CD4-positive, CD25-positive, alpha-beta regulatory T cell (primary cell): ENCODE measurements at regions not wholly inside any gene's neighbourhood (a gene's known extent, or its start where the extent isn't known, plus 50 kb on each side); places are given as distances from the start of the nearest gene placed in this dataset.

Source experiments
- ATAC-seq, 2 donors: fragments of 150-1000 bp; cut with Tn5 transposase; one replicate each; pipeline ENCODE4 v1.10.0; 2021; ENCODE audit warnings: low read depth in 2 of 2, moderate number of reproducible peaks in 2 of 2, moderate library complexity in 1 of 2
- DNase-seq, 3 donors: peaks; one replicate each; pipeline versions ENCODE4 v3.0.0 to v3.0.0-alpha.2; 2012 to 2022; ENCODE audit warnings: mixed read lengths in 1 of 3
- H3K27ac ChIP-seq: one replicate; pipeline ENCODE4 v1.7.0; 2013; ENCODE audit warnings: mild to moderate bottlenecking, low read length; ENCODE audit not compliant: insufficient read depth, poor library complexity, severe bottlenecking
- H3K27me3 ChIP-seq: one replicate; pipeline ENCODE4 v1.7.0; 2013; ENCODE audit warnings: low read length; ENCODE audit not compliant: control insufficient read depth, insufficient read depth
- H3K36me3 ChIP-seq: one replicate; pipeline ENCODE4 v1.7.0; 2013; ENCODE audit warnings: mild to moderate bottlenecking, low read length, moderate library complexity; ENCODE audit not compliant: control insufficient read depth, insufficient read depth
- H3K4me1 ChIP-seq: 2 replicates; pipeline ENCODE4 v1.7.0; 2013; ENCODE audit warnings: mild to moderate bottlenecking, low read length; ENCODE audit not compliant: insufficient read depth, control insufficient read depth, poor library complexity, severe bottlenecking
- H3K4me3 ChIP-seq: one replicate; pipeline ENCODE4 v1.7.0; 2013; ENCODE audit warnings: low read depth, mild to moderate bottlenecking, low read length, moderate library complexity
- H3K9me3 ChIP-seq, 2 experiments: 1 replicate in 1 of 2; 2 replicates in 1 of 2; pipeline ENCODE4 v1.7.0; 2013; ENCODE audit warnings: low read length in 2 of 2, mild to moderate bottlenecking in 1 of 2, moderate library complexity in 1 of 2; ENCODE audit not compliant: control insufficient read depth in 2 of 2
- H3K27ac Mint-ChIP-seq, 3 donors: one replicate each; pipeline ENCODE4 v1.8.0; 2020 to 2022; ENCODE audit warnings: mild to moderate bottlenecking in 3 of 3, mixed read lengths in 3 of 3, moderate library complexity in 2 of 3
- H3K27me3 Mint-ChIP-seq: one replicate; pipeline ENCODE4 v1.8.0; 2022; ENCODE audit warnings: mild to moderate bottlenecking, mixed read lengths
- H3K36me3 Mint-ChIP-seq: one replicate; pipeline ENCODE4 v1.8.0; 2020; ENCODE audit warnings: mixed read lengths
- H3K4me1 Mint-ChIP-seq, 4 donors: one replicate each; pipeline ENCODE4 v1.8.0; 2020 to 2022; ENCODE audit warnings: mixed read lengths in 4 of 4, mild to moderate bottlenecking in 1 of 4
- H3K4me3 Mint-ChIP-seq, 4 donors: one replicate each; pipeline ENCODE4 v1.8.0; 2020 to 2022; ENCODE audit warnings: mild to moderate bottlenecking in 4 of 4, mixed read lengths in 4 of 4, moderate library complexity in 3 of 4
- H3K9me3 Mint-ChIP-seq, 7 donors: one replicate each; pipeline ENCODE4 v1.8.0; 2020 to 2022; ENCODE audit warnings: mixed read lengths in 7 of 7, mild to moderate bottlenecking in 3 of 7, moderate library complexity in 2 of 7

DNA sequence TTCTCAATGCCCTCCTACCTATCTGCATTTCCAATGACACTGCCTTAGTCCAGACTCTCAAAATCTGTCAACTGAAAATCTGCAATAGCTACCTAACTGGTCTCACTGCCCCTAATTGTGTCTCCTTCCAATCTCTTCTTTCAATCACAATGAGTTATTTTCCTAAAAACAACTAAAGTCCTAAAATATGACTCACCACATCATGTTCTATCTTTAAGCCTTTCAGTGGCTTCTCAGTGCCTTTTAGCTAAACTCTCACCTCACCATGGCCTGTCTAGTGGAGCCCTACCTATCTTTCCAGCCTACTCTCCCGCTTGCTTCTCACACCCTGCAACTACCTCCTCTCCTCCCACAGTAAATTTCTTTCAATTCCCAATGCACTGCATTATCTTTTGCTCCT is 220.9 kb upstream of the PKDCC start:
- Mint-ChIP-seq H3K36me3 (no peaks in the 10 kb centered on the region), H3K27me3 (peaks cover 22% of the 10 kb centered on the region), H3K27ac (no peak overlapping the region), H3K9me3 (peaks cover 0 to 4% (median 0%) of the 10 kb centered on the region in 7 donors), H3K4me3 (no peak overlapping the region), H3K4me1 (no peaks in the 10 kb centered on the region)
- Histone ChIP-seq H3K4me1 (no peaks in the 10 kb centered on the region), H3K27me3 (peaks cover 28% of the 10 kb centered on the region), H3K36me3 (no peaks in the 10 kb centered on the region), H3K27ac (no peak overlapping the region), H3K9me3 (no peaks in the 10 kb centered on the region), H3K4me3 (no peak overlapping the region)
- ATAC-seq: no peak
- DNase-seq: no peak

- no peak overlapping the region for H3K4me3 Mint-ChIP-seq
- no peak overlapping the region for H3K27ac Mint-ChIP-seq
- no peaks in the 10 kb centered on the region for H3K36me3 Mint-ChIP-seq
- no peaks in the 10 kb centered on the region for H3K9me3 ChIP-seq
- no peaks in the 10 kb centered on the region for H3K4me1 Mint-ChIP-seq
- no peak for DNase-seq
- H3K9me3 Mint-ChIP-seq: peaks cover 0 to 4% (median 0%) of the 10 kb centered on the region in 7 donors
- H3K27me3 ChIP-seq: peaks cover 25% of the 10 kb centered on the region
- H3K27ac ChIP-seq: no peak overlapping the region
- peaks cover 18% of the 10 kb centered on the region for H3K27me3 Mint-ChIP-seq
- H3K36me3 ChIP-seq: no peaks in the 10 kb centered on the region
- H3K4me1 ChIP-seq: no peaks in the 10 kb centered on the region
- H3K4me3 ChIP-seq: no peak overlapping the region
- no peak for ATAC-seq
These were observed 220.4 kb upstream of the PKDCC start for GRCh38 chr2:41827354-41827971.

GRCh38 chr2:41828052-41828643 is 219.7 kb upstream of the PKDCC start:
- H3K27ac ChIP-seq: no peak overlapping the region
- no peaks in the 10 kb centered on the region for H3K4me1 ChIP-seq
- no peak overlapping the region for H3K4me3 ChIP-seq
- H3K36me3 ChIP-seq: no peaks in the 10 kb centered on the region
- Mint-ChIP-seq H3K4me3 (no peak overlapping the region), H3K9me3 (peaks cover 0 to 6% (median 0%) of the 10 kb centered on the region in 7 donors), H3K27me3 (peaks cover 18% of the 10 kb centered on the region), H3K36me3 (no peaks in the 10 kb centered on the region), H3K4me1 (no peaks in the 10 kb centered on the region), H3K27ac (no peak overlapping the region)
- no peak for DNase-seq
- no peak for ATAC-seq
- no peaks in the 10 kb centered on the region for H3K9me3 ChIP-seq
- peaks cover 25% of the 10 kb centered on the region for H3K27me3 ChIP-seq

GRCh38 chr2:41829052-41829451 is 218.8 kb upstream of the PKDCC start:
- no peak for ATAC-seq
- no peak for DNase-seq
- Mint-ChIP-seq H3K4me1 (no peaks in the 10 kb centered on the region), H3K4me3 (no peak overlapping the region), H3K9me3 (peaks cover 0 to 2% (median 0%) of the 10 kb centered on the region in 7 donors), H3K36me3 (no peaks in the 10 kb centered on the region), H3K27me3 (peaks cover 10% of the 10 kb centered on the region), H3K27ac (no peak overlapping the region)
- Histone ChIP-seq H3K36me3 (no peaks in the 10 kb centered on the region), H3K4me3 (no peak overlapping the region), H3K9me3 (no peaks in the 10 kb centered on the region), H3K27ac (no peak overlapping the region), H3K4me1 (no peaks in the 10 kb centered on the region), H3K27me3 (peaks cover 25% of the 10 kb centered on the region)

DNA sequence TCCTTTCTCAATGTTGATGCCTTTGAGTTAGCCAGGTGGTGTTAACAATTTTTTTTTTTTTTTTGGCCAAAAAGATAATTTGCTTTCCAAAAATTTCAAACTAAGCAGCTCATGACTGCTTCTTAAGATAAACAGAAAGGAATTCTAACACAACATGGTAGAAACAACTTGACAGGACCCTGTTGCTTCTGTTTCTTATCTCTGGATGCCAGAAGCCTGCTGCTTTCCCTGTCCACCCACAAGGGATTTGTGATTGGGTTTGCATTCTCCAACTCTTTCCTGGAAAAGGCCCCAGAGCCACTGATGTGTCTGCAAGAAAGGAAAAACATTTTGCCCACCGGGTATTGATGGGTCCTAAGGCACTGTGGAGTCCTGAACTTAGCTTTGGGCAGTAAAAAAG is 217.2 kb upstream of the PKDCC start:
- no peak for ATAC-seq
- peaks cover 19% of the 10 kb centered on the region for H3K27me3 Mint-ChIP-seq
- H3K4me3 Mint-ChIP-seq: no peak overlapping the region
- H3K4me1 Mint-ChIP-seq: no peaks in the 10 kb centered on the region
- Histone ChIP-seq H3K4me1 (no peaks in the 10 kb centered on the region), H3K9me3 (no peaks in the 10 kb centered on the region), H3K4me3 (no peak overlapping the region), H3K27ac (no peak overlapping the region), H3K36me3 (no peaks in the 10 kb centered on the region), H3K27me3 (peaks cover 30% of the 10 kb centered on the region)
- no peaks in the 10 kb centered on the region for H3K36me3 Mint-ChIP-seq
- H3K9me3 Mint-ChIP-seq: peaks cover 0 to 2% (median 0%) of the 10 kb centered on the region in 7 donors
- no peak overlapping the region for H3K27ac Mint-ChIP-seq
- no peak for DNase-seq

GRCh38 chr2:41832218-41832617 is 215.6 kb upstream of the PKDCC start:
- no peaks in the 10 kb centered on the region for H3K4me1 Mint-ChIP-seq
- H3K27me3 Mint-ChIP-seq: peaks cover 22% of the 10 kb centered on the region
- H3K4me3 Mint-ChIP-seq: no peak overlapping the region

GRCh38 chr2:41835401-41835800 is 212.4 kb upstream of the PKDCC start:
- H3K9me3 Mint-ChIP-seq: peaks cover 0 to 2% (median 0%) of the 10 kb centered on the region in 7 donors
- no peaks in the 10 kb centered on the region for H3K36me3 Mint-ChIP-seq
- Histone ChIP-seq H3K27me3 (peaks cover 13% of the 10 kb centered on the region), H3K27ac (no peak overlapping the region), H3K36me3 (no peaks in the 10 kb centered on the region), H3K4me1 (no peaks in the 10 kb centered on the region), H3K9me3 (no peaks in the 10 kb centered on the region), H3K4me3 (no peak overlapping the region)
- peaks cover 19% of the 10 kb centered on the region for H3K27me3 Mint-ChIP-seq
- DNase-seq: no peak
- H3K4me1 Mint-ChIP-seq: peaks cover 0 to 1% (median 0%) of the 10 kb centered on the region in 4 donors
- no peak overlapping the region for H3K27ac Mint-ChIP-seq
- ATAC-seq: no peak
- H3K4me3 Mint-ChIP-seq: no peak overlapping the region

More at GRCh38 chr2:41832218-41832617, 215.6 kb upstream of the PKDCC start:
- ATAC-seq (no peak), DNase-seq (no peak)
- Histone ChIP-seq H3K36me3 (no peaks in the 10 kb centered on the region), H3K27ac (no peak overlapping the region), H3K4me3 (no peak overlapping the region), H3K27me3 (peaks cover 23% of the 10 kb centered on the region), H3K4me1 (no peaks in the 10 kb centered on the region), H3K9me3 (no peaks in the 10 kb centered on the region)
- H3K27ac Mint-ChIP-seq: no peak overlapping the region
- H3K9me3 Mint-ChIP-seq: peaks cover 0 to 2% (median 0%) of the 10 kb centered on the region in 7 donors
- no peaks in the 10 kb centered on the region for H3K36me3 Mint-ChIP-seq

GRCh38 chr2:41836948-41837347 is 210.9 kb upstream of the PKDCC start:
- Mint-ChIP-seq H3K4me1 (peaks cover 0 to 12% (median 2%) of the 10 kb centered on the region in 4 donors), H3K36me3 (no peaks in the 10 kb centered on the region), H3K9me3 (peaks cover 0 to 4% (median 0%) of the 10 kb centered on the region in 7 donors), H3K27ac (no peak overlapping the region), H3K27me3 (peaks cover 19% of the 10 kb centered on the region), H3K4me3 (no peak overlapping the region)
- Histone ChIP-seq H3K9me3 (no peaks in the 10 kb centered on the region), H3K4me3 (no peak overlapping the region), H3K36me3 (no peaks in the 10 kb centered on the region), H3K27me3 (peaks cover 10% of the 10 kb centered on the region), H3K27ac (no peak overlapping the region), H3K4me1 (peaks cover 10% of the 10 kb centered on the region)
- peak in 2 of 3 donors; percentile 22 for DNase-seq
- no peak for ATAC-seq
